BLaER1 (cell line): ENCODE measurements at regions not wholly inside any gene's neighbourhood (a gene's known extent, or its start where the extent isn't known, plus 50 kb on each side); places are given as distances from the start of the nearest gene placed in this dataset.
"Not testable (repeated sequence)": the region's sequence is repeated elsewhere in the genome, so short reads cannot be mapped to it uniquely, and the experiment has no call there.

Experiments used
- H3K27ac ChIP-seq: shearing (Covaris generic); formaldehyde crosslinking; 2 replicates; pipeline ENCODE4 v1.8.1; 2022
- H3K27me3 ChIP-seq: shearing (Covaris generic); formaldehyde crosslinking; 2 replicates; pipeline ENCODE4 v1.8.1; 2022
- H3K36me3 ChIP-seq: shearing (Covaris generic); formaldehyde crosslinking; 2 replicates; pipeline ENCODE4 v1.8.1; 2022
- H3K4me1 ChIP-seq: shearing (Covaris generic); formaldehyde crosslinking; 2 replicates; pipeline ENCODE4 v1.8.1; 2022
- H3K4me2 ChIP-seq: shearing (Covaris generic); formaldehyde crosslinking; 2 replicates; pipeline ENCODE4 v1.8.1; 2022
- H3K4me3 ChIP-seq: shearing (Covaris generic); formaldehyde crosslinking; 2 replicates; pipeline ENCODE4 v1.8.1; 2022
- H3K9ac ChIP-seq: shearing (Covaris generic); formaldehyde crosslinking; 2 replicates; pipeline ENCODE4 v1.8.1; 2022
- H3K9me3 ChIP-seq: shearing (Covaris generic); formaldehyde crosslinking; 2 replicates; pipeline ENCODE4 v1.8.1; 2022
- H4K20me1 ChIP-seq: shearing (Covaris generic); formaldehyde crosslinking; 2 replicates; pipeline ENCODE4 v1.8.1; 2022
- Cebpa-rat ChIP-seq: shearing (Covaris generic); IDR thresholded peaks from 2 replicates; pipeline ENCODE4 v1.8.1; 2022

GRCh38 chrX:23061116-23061515 lies 61.4 kb downstream of the DDX53 start:
- H3K27me3 ChIP-seq: no peaks in the 10 kb centered on the region
- H3K4me3 ChIP-seq: no peak overlapping the region
- H3K27ac ChIP-seq: no peak overlapping the region
- TF ChIP-seq Cebpa-rat: no peak
- H3K4me2 ChIP-seq: no peak overlapping the region
- no peaks in the 10 kb centered on the region for H3K4me1 ChIP-seq
- H3K36me3 ChIP-seq: no peaks in the 10 kb centered on the region
- H3K9me3 ChIP-seq: no peaks in the 10 kb centered on the region
- no peak overlapping the region for H3K9ac ChIP-seq
- H4K20me1 ChIP-seq: no peaks in the 10 kb centered on the region

GRCh38 chrX:23062359-23062758 lies 62.6 kb downstream of the DDX53 start:
- no peak overlapping the region for H3K4me3 ChIP-seq
- no peaks in the 10 kb centered on the region for H4K20me1 ChIP-seq
- H3K27ac ChIP-seq: no peak overlapping the region
- H3K4me1 ChIP-seq: no peaks in the 10 kb centered on the region
- H3K27me3 ChIP-seq: no peaks in the 10 kb centered on the region
- H3K36me3 ChIP-seq: no peaks in the 10 kb centered on the region
- no peaks in the 10 kb centered on the region for H3K9me3 ChIP-seq
- no peak overlapping the region for H3K9ac ChIP-seq
- H3K4me2 ChIP-seq: no peak overlapping the region
- no peak for TF ChIP-seq Cebpa-rat

- Histone ChIP-seq H3K4me3 (no peak overlapping the region), H3K4me1 (no peaks in the 10 kb centered on the region), H3K36me3 (no peaks in the 10 kb centered on the region), H3K4me2 (no peak overlapping the region), H3K27me3 (no peaks in the 10 kb centered on the region), H3K27ac (no peak overlapping the region), H3K9ac (no peak overlapping the region), H3K9me3 (peaks cover 4% of the 10 kb centered on the region; the same call in 1 of the 2 replicates), H4K20me1 (no peaks in the 10 kb centered on the region)
- TF ChIP-seq Cebpa-rat: no peak
Measured at GRCh38 chrX:23066588-23067281, 67.0 kb downstream of the DDX53 start.

DNA sequence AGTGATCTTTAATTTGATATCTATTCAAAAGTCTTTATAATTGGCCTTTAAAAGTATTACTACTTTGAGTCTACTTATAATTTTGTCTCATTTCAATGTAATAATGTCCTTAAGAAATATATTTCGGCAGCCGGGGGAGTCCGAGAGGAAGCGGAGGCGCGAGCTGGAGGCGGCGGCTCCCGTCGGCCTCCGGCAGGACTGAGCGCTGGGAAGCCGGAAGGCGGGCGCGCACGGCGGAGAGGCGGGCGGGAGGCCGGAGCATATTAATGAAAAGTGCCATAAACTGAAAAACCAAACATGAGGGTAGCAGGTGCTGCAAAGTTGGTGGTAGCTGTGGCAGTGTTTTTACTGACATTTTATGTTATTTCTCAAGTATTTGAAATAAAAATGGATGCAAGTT lies 75.7 kb downstream of the DDX53 start:
- H3K4me2 ChIP-seq, H4K20me1 ChIP-seq, H3K27me3 ChIP-seq, H3K4me1 ChIP-seq, H3K36me3 ChIP-seq, H3K9me3 ChIP-seq, H3K9ac ChIP-seq, H3K4me3 ChIP-seq, H3K27ac ChIP-seq: not testable (repeated sequence)

- H3K36me3 ChIP-seq: no peaks in the 10 kb centered on the region
- H3K27me3 ChIP-seq: no peaks in the 10 kb centered on the region
- H3K9me3 ChIP-seq: no peaks in the 10 kb centered on the region
- no peak overlapping the region for H3K27ac ChIP-seq
- H4K20me1 ChIP-seq: no peaks in the 10 kb centered on the region
- H3K4me1 ChIP-seq: no peaks in the 10 kb centered on the region
- no peak overlapping the region for H3K4me2 ChIP-seq
- H3K9ac ChIP-seq: no peak overlapping the region
- H3K4me3 ChIP-seq: no peak overlapping the region
- no peak for TF ChIP-seq Cebpa-rat
Measured at GRCh38 chrX:23079347-23079746, 79.6 kb downstream of the DDX53 start.

GRCh38 chrX:23100826-23101225 lies 101.1 kb downstream of the DDX53 start:
- Histone ChIP-seq H3K9ac (no peak overlapping the region), H3K9me3 (no peaks in the 10 kb centered on the region), H3K27me3 (no peaks in the 10 kb centered on the region), H3K4me3 (no peak overlapping the region), H3K27ac (no peak overlapping the region), H3K4me1 (peaks cover 8% of the 10 kb centered on the region), H3K4me2 (peak overlapping the region; percentile 27), H4K20me1 (no peaks in the 10 kb centered on the region), H3K36me3 (no peaks in the 10 kb centered on the region)
- no peak for TF ChIP-seq Cebpa-rat

DNA sequence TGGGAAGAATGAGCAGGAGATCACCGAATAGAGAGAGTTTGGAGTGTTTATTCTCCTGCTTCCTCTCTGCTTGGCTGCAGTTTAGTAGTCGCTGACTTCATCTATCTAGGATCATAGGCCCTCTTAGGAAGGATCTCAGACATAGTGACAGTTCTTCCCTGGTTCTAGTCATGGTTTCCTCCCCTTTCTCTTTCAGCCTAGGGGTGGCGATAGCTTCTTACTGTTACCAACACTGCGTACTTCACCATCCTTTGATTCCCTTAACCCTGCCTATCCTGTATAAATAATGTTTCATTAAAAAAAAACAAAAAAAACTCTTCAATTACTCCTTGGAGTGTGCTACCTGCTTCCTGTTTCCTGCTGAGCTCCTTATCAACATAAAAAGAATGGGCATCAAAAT lies 103.8 kb downstream of the DDX53 start:
- no peak overlapping the region for H3K4me3 ChIP-seq
- H4K20me1 ChIP-seq: no peaks in the 10 kb centered on the region
- no peak overlapping the region for H3K27ac ChIP-seq
- no peaks in the 10 kb centered on the region for H3K36me3 ChIP-seq
- H3K4me1 ChIP-seq: peaks cover 8% of the 10 kb centered on the region
- no peak for TF ChIP-seq Cebpa-rat
- no peaks in the 10 kb centered on the region for H3K9me3 ChIP-seq
- H3K9ac ChIP-seq: no peak overlapping the region
- no peaks in the 10 kb centered on the region for H3K27me3 ChIP-seq
- H3K4me2 ChIP-seq: no peak overlapping the region

- Histone ChIP-seq H3K27ac (no peak overlapping the region), H4K20me1 (no peaks in the 10 kb centered on the region), H3K9me3 (0 out of 2 replicates have a peak, but pooled peaks cover 3% of the 10 kb centered on the region), H3K4me2 (no peak overlapping the region), H3K27me3 (no peaks in the 10 kb centered on the region), H3K4me3 (no peak overlapping the region), H3K36me3 (no peaks in the 10 kb centered on the region), H3K9ac (no peak overlapping the region), H3K4me1 (no peaks in the 10 kb centered on the region)
- TF ChIP-seq Cebpa-rat: no peak
Measured at GRCh38 chrX:23114241-23114640, 114.5 kb downstream of the DDX53 start.

- H3K27me3 ChIP-seq: no peaks in the 10 kb centered on the region
- H3K36me3 ChIP-seq: no peaks in the 10 kb centered on the region
- no peak overlapping the region for H3K27ac ChIP-seq
- H3K4me3 ChIP-seq: no peak overlapping the region
- no peaks in the 10 kb centered on the region for H3K4me1 ChIP-seq
- no peak overlapping the region for H3K9ac ChIP-seq
- H3K4me2 ChIP-seq: no peak overlapping the region
- no peaks in the 10 kb centered on the region for H4K20me1 ChIP-seq
- H3K9me3 ChIP-seq: 0 out of 2 replicates have a peak, but pooled peaks cover 3% of the 10 kb centered on the region
- no peak for TF ChIP-seq Cebpa-rat
Measured at GRCh38 chrX:23115651-23116050, 115.9 kb downstream of the DDX53 start.

GRCh38 chrX:23118163-23118562 lies 118.4 kb downstream of the DDX53 start:
- no peaks in the 10 kb centered on the region for H3K27me3 ChIP-seq
- no peak for TF ChIP-seq Cebpa-rat
- H3K9me3 ChIP-seq: 0 out of 2 replicates have a peak, but pooled peaks cover 3% of the 10 kb centered on the region
- no peak overlapping the region for H3K4me2 ChIP-seq
- H3K9ac ChIP-seq: no peak overlapping the region
- H3K36me3 ChIP-seq: no peaks in the 10 kb centered on the region
- no peak overlapping the region for H3K4me3 ChIP-seq
- no peak overlapping the region for H3K27ac ChIP-seq
- H4K20me1 ChIP-seq: no peaks in the 10 kb centered on the region
- no peaks in the 10 kb centered on the region for H3K4me1 ChIP-seq
